H9 (cell line): ENCODE measurements at regions not wholly inside any gene's neighbourhood (a gene's known extent, or its start where the extent isn't known, plus 50 kb on each side); places are given as distances from the start of the nearest gene placed in this dataset.

ENCODE experiments used
- DNase-seq: peaks from one replicate; pipeline ENCODE4 v3.0.0-alpha.2; 2017
- H2AFZ ChIP-seq: one replicate; pipeline ENCODE4 v1.6.1; 2013; ENCODE audit warnings: mild to moderate bottlenecking, low read length, control low read depth, moderate library complexity
- H2AK5ac ChIP-seq: 2 replicates; pipeline ENCODE4 v1.6.1; 2013; ENCODE audit warnings: low read length, control low read depth, mixed read lengths; ENCODE audit not compliant: insufficient read length
- H2BK120ac ChIP-seq: one replicate; pipeline ENCODE4 v1.6.1; 2013; ENCODE audit warnings: low read depth, mild to moderate bottlenecking, low read length, control low read depth, inconsistent platforms; ENCODE audit not compliant: poor library complexity, severe bottlenecking
- H2BK12ac ChIP-seq: 2 replicates; pipeline ENCODE4 v1.6.1; 2013; ENCODE audit warnings: low read length, control low read depth, mixed read lengths, low read depth; ENCODE audit not compliant: insufficient read length
- H2BK15ac ChIP-seq: 2 replicates; pipeline ENCODE4 v1.6.1; 2013; ENCODE audit warnings: low read depth, low read length, control low read depth
- H2BK20ac ChIP-seq: one replicate; pipeline ENCODE4 v1.6.1; 2013; ENCODE audit warnings: low read depth, mild to moderate bottlenecking, low read length, control low read depth, inconsistent platforms; ENCODE audit not compliant: poor library complexity, severe bottlenecking
- H2BK5ac ChIP-seq: 2 replicates; pipeline ENCODE4 v1.6.1; 2013; ENCODE audit warnings: low read length, control low read depth, mixed read lengths; ENCODE audit not compliant: insufficient read length
- H3K14ac ChIP-seq: 2 replicates; pipeline ENCODE4 v1.6.1; 2013; ENCODE audit warnings: low read length, control low read depth; ENCODE audit not compliant: insufficient read depth
- H3K18ac ChIP-seq: 2 replicates; pipeline ENCODE4 v1.6.1; 2013; ENCODE audit warnings: low read depth, mild to moderate bottlenecking, mixed read lengths, low read length, control low read depth; ENCODE audit not compliant: insufficient read length
- H3K23ac ChIP-seq: 2 replicates; pipeline ENCODE4 v1.6.1; 2013; ENCODE audit warnings: low read length, control low read depth, mixed read lengths, low read depth; ENCODE audit not compliant: insufficient read length
- H3K23me2 ChIP-seq: 2 replicates; pipeline ENCODE4 v1.6.1; 2013; ENCODE audit warnings: low read depth, mild to moderate bottlenecking, mixed read lengths, low read length, control low read depth; ENCODE audit not compliant: insufficient read length, poor library complexity, severe bottlenecking
- H3K27ac ChIP-seq: 2 replicates; pipeline ENCODE4 v1.5.1; 2013; ENCODE audit warnings: low read length, control low read depth, mixed read lengths, low read depth; ENCODE audit not compliant: insufficient read length
- H3K27me3 ChIP-seq: 2 replicates; pipeline ENCODE4 v1.6.1; 2013; ENCODE audit warnings: low read length, control low read depth, inconsistent platforms; ENCODE audit not compliant: insufficient read depth
- H3K4ac ChIP-seq: 2 replicates; pipeline ENCODE4 v1.6.1; 2013; ENCODE audit warnings: low read depth, mild to moderate bottlenecking, control low read depth, inconsistent platforms, low read length, moderate library complexity
- H3K4me1 ChIP-seq: 2 replicates; pipeline ENCODE4 v1.6.1; 2013; ENCODE audit warnings: low read length, control low read depth, inconsistent platforms; ENCODE audit not compliant: insufficient read depth
- H3K4me2 ChIP-seq: 2 replicates; pipeline ENCODE4 v1.6.1; 2013; ENCODE audit warnings: low read length, control low read depth, mixed read lengths; ENCODE audit not compliant: insufficient read length, insufficient read depth
- H3K56ac ChIP-seq: 2 replicates; pipeline ENCODE4 v1.6.1; 2013; ENCODE audit warnings: low read depth, mild to moderate bottlenecking, mixed read lengths, low read length, control low read depth; ENCODE audit not compliant: insufficient read length
- H3K79me1 ChIP-seq: 2 replicates; pipeline ENCODE4 v1.6.1; 2013; ENCODE audit warnings: low read depth, mild to moderate bottlenecking, moderate library complexity, low read length, control low read depth, inconsistent platforms; ENCODE audit not compliant: insufficient read depth, poor library complexity, severe bottlenecking
- H3K79me2 ChIP-seq: 2 replicates; pipeline ENCODE4 v1.6.1; 2013; ENCODE audit warnings: low read length, control low read depth, inconsistent platforms; ENCODE audit not compliant: insufficient read depth
- H3K9ac ChIP-seq: 2 replicates; pipeline ENCODE4 v1.6.1; 2013; ENCODE audit warnings: low read length, control low read depth, mixed read lengths; ENCODE audit not compliant: insufficient read length; ENCODE audit errors: extremely low read depth
- H3K9me3 ChIP-seq: one replicate; pipeline ENCODE4 v1.6.1; 2013; ENCODE audit warnings: low read depth, low read length, inconsistent platforms; ENCODE audit not compliant: control insufficient read depth
- H3T11ph ChIP-seq: one replicate; pipeline ENCODE4 v1.6.1; 2013; ENCODE audit warnings: mild to moderate bottlenecking, low read length, control low read depth, inconsistent platforms
- H4K20me1 ChIP-seq: one replicate; pipeline ENCODE4 v1.6.1; 2013; ENCODE audit not compliant: control insufficient read depth, insufficient read length, insufficient read depth
- H4K5ac ChIP-seq: 2 replicates; pipeline ENCODE4 v1.6.1; 2013; ENCODE audit warnings: low read depth, mild to moderate bottlenecking, mixed read lengths, low read length, control low read depth; ENCODE audit not compliant: insufficient read length
- H4K8ac ChIP-seq: replicated peaks from 2 replicates; pipeline ENCODE4 v1.6.1; 2013; ENCODE audit warnings: low read length, control low read depth, mixed read lengths, low read depth; ENCODE audit not compliant: insufficient read length
- H4K91ac ChIP-seq: 2 replicates; pipeline ENCODE4 v1.6.1; 2013; ENCODE audit warnings: low read depth, mild to moderate bottlenecking, moderate library complexity, mixed read lengths, low read length, control low read depth; ENCODE audit not compliant: insufficient read length
- H3K27ac Mint-ChIP-seq, 3 experiments: 2 replicates in 2 of 3; 3 replicates in 1 of 3; pipeline ENCODE4 v1.8.0; 2020 to 2021; ENCODE audit warnings: mixed read lengths in 3 of 3, mild to moderate bottlenecking in 1 of 3, moderate library complexity in 1 of 3
- H3K27me3 Mint-ChIP-seq: 2 replicates; pipeline ENCODE4 v1.8.0; 2021; ENCODE audit warnings: low read depth, mild to moderate bottlenecking, moderate library complexity, mixed read lengths
- H3K36me3 Mint-ChIP-seq, 3 experiments: 2 replicates in 2 of 3; 3 replicates in 1 of 3; pipeline ENCODE4 v1.8.0; 2020 to 2021; ENCODE audit warnings: low read depth in 3 of 3, mixed read lengths in 3 of 3; ENCODE audit not compliant: insufficient read depth in 1 of 3
- H3K4me1 Mint-ChIP-seq, 2 experiments: 2 replicates each; pipeline ENCODE4 v1.8.0; 2020; ENCODE audit warnings: mixed read lengths in 2 of 2
- H3K4me3 Mint-ChIP-seq, 2 experiments: 2 replicates in 1 of 2; 3 replicates in 1 of 2; pipeline ENCODE4 v1.8.0; 2020 to 2021; ENCODE audit warnings: mild to moderate bottlenecking in 2 of 2, mixed read lengths in 2 of 2, moderate library complexity in 1 of 2
- H3K9me3 Mint-ChIP-seq, 2 experiments: 2 replicates in 1 of 2; 3 replicates in 1 of 2; pipeline ENCODE4 v1.8.0; 2020; ENCODE audit warnings: mild to moderate bottlenecking in 2 of 2, mixed read lengths in 2 of 2, moderate library complexity in 1 of 2
- WGBS: extraction: QIAGEN DNeasy Blood & Tissue Kit; methylation state at CpG from one replicate; pipeline ENCODE4 v1.1.7; 2013; ENCODE audit warnings: missing lambda C conversion rate, low lambda C conversion rate, mixed read lengths; ENCODE audit not compliant: insufficient read length; ENCODE audit errors: extremely low coverage; 5-methylcytosine and 5-hydroxymethylcytosine counted together
- TF ChIP-seq, protein P1 (sequence below): fragments of 200-600 bp; sonication (generic); conservative IDR thresholded peaks from 3 replicates; pipeline ENCODE4 v1.8.0; 2021; ENCODE audit warnings: antibody characterized with exemption, mild to moderate bottlenecking

DNA sequence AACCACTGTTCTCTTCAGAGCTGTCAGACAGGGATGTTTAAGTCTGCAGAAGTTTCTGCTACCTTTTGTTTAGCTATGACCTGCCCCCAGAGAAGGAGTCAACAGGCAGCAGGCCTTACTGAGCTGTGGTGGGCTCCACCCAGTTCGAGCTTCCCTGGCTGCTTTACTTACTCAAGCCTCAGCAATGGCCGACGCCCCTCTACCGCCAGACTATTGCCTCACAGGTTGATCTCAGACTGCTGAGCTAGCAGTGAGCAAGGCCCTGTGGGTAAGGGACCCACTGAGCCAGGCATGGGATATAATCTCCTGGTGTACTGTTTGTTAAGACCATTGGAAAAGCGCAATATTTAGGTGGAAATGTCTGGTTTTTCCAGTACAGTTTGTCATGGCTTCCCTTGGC, 229.6 kb downstream of the TMEM167A start:
- no peak overlapping the region for H3K14ac ChIP-seq
- no peak overlapping the region for H3K4me2 ChIP-seq
- H3T11ph ChIP-seq, result no peak overlapping the region
- TF ChIP-seq, protein P1, sequence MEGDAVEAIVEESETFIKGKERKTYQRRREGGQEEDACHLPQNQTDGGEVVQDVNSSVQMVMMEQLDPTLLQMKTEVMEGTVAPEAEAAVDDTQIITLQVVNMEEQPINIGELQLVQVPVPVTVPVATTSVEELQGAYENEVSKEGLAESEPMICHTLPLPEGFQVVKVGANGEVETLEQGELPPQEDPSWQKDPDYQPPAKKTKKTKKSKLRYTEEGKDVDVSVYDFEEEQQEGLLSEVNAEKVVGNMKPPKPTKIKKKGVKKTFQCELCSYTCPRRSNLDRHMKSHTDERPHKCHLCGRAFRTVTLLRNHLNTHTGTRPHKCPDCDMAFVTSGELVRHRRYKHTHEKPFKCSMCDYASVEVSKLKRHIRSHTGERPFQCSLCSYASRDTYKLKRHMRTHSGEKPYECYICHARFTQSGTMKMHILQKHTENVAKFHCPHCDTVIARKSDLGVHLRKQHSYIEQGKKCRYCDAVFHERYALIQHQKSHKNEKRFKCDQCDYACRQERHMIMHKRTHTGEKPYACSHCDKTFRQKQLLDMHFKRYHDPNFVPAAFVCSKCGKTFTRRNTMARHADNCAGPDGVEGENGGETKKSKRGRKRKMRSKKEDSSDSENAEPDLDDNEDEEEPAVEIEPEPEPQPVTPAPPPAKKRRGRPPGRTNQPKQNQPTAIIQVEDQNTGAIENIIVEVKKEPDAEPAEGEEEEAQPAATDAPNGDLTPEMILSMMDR, result no peak
- no peak overlapping the region for H4K5ac ChIP-seq
- no peak overlapping the region for H3K4ac ChIP-seq
- no peak overlapping the region for H2BK20ac ChIP-seq
- no peaks in the 10 kb centered on the region for H4K20me1 ChIP-seq
- Mint-ChIP-seq H3K9me3 (peaks cover 4 to 8% of the 10 kb centered on the region in 2 experiments; a peak in 3 of 5 replicates), H3K4me3 (no peak overlapping the region), H3K27ac (no peak overlapping the region), H3K36me3 (peaks cover 0 to 10% (median 0%) of the 10 kb centered on the region in 3 experiments; a peak in 2 of 7 replicates), H3K4me1 (no peaks in the 10 kb centered on the region), H3K27me3 (no peaks in the 10 kb centered on the region; the same call in 1 of the 2 replicates)
- H3K9me3 ChIP-seq, result no peaks in the 10 kb centered on the region
- no CpG with 5 or more reads among the region's 5 CpGs for WGBS
- H3K27me3 ChIP-seq, result no peaks in the 10 kb centered on the region
- H3K56ac ChIP-seq, result no peak overlapping the region
- no peak overlapping the region for H3K9ac ChIP-seq
- no peak overlapping the region for H3K27ac ChIP-seq
- H4K8ac ChIP-seq, result no peak overlapping the region
- H2AFZ ChIP-seq, result no peak overlapping the region
- H3K23ac ChIP-seq, result no peak overlapping the region
- no peak overlapping the region for H4K91ac ChIP-seq
- DNase-seq, result no peak
- no peak overlapping the region for H2BK12ac ChIP-seq
- no peaks in the 10 kb centered on the region; the same call in 1 of the 2 replicates for H3K4me1 ChIP-seq
- H3K79me2 ChIP-seq, result no peaks in the 10 kb centered on the region
- H3K23me2 ChIP-seq, result no peaks in the 10 kb centered on the region
- no peaks in the 10 kb centered on the region for H3K79me1 ChIP-seq
- no peak overlapping the region for H2AK5ac ChIP-seq
- no peak overlapping the region for H3K18ac ChIP-seq
- no peak overlapping the region for H2BK5ac ChIP-seq
- no peak overlapping the region for H2BK120ac ChIP-seq
- no peak overlapping the region for H2BK15ac ChIP-seq
